DOHH2 (cell line): ENCODE measurements at regions not wholly inside any gene's neighbourhood (a gene's known extent, or its start where the extent isn't known, plus 50 kb on each side); places are given as distances from the start of the nearest gene placed in this dataset.

Source experiments
- H3F3A ChIP-seq: fragments of 200-600 bp; sonication (generic), shearing (Covaris generic); 2 replicates; pipeline ENCODE4 v1.6.0; 2016; ENCODE audit warnings: antibody characterized with exemption, mild to moderate bottlenecking; ENCODE audit not compliant: control insufficient read depth, insufficient read depth
- H3K27ac ChIP-seq: fragments of 200-600 bp; sonication (generic); 2 replicates; pipeline ENCODE4 v1.5.1; 2014; ENCODE audit warnings: low read depth, mild to moderate bottlenecking, low read length, moderate library complexity
- H3K27me3 ChIP-seq: fragments of 200-600 bp; sonication (generic); 2 replicates; pipeline ENCODE4 v1.6.1; 2014; ENCODE audit warnings: mild to moderate bottlenecking, low read length, mixed read lengths; ENCODE audit not compliant: control insufficient read depth
- H3K36me3 ChIP-seq: fragments of 200-600 bp; sonication (generic); 2 replicates; pipeline ENCODE4 v1.6.1; 2014; ENCODE audit warnings: mild to moderate bottlenecking, low read length, moderate library complexity, mixed read lengths; ENCODE audit not compliant: control insufficient read depth
- H3K4me1 ChIP-seq: fragments of 200-600 bp; sonication (generic); 2 replicates; pipeline ENCODE4 v1.6.1; 2014; ENCODE audit warnings: mild to moderate bottlenecking, low read length, mixed read lengths; ENCODE audit not compliant: control insufficient read depth
- H3K4me2 ChIP-seq: fragments of 200-600 bp; sonication (generic); 2 replicates; pipeline ENCODE4 v1.6.0; 2014; ENCODE audit warnings: mild to moderate bottlenecking, low read length, moderate library complexity
- H3K4me3 ChIP-seq: fragments of 200-600 bp; sonication (generic); 2 replicates; pipeline ENCODE4 v1.5.1; 2014; ENCODE audit warnings: mild to moderate bottlenecking, low read length, mixed read lengths
- H3K79me2 ChIP-seq: fragments of 200-600 bp; sonication (generic); 2 replicates; pipeline ENCODE4 v1.6.1; 2014; ENCODE audit warnings: mild to moderate bottlenecking, low read length, mixed read lengths; ENCODE audit not compliant: control insufficient read depth
- H3K9me2 ChIP-seq: fragments of 200-600 bp; sonication (generic); replicated peaks from 2 replicates; pipeline ENCODE4 v1.6.1; 2014; ENCODE audit warnings: mild to moderate bottlenecking, low read length, mixed read lengths; ENCODE audit not compliant: control insufficient read depth
- H3K9me3 ChIP-seq: fragments of 200-600 bp; sonication (generic); 2 replicates; pipeline ENCODE4 v1.6.1; 2014; ENCODE audit warnings: antibody characterized with exemption, low read length, mixed read lengths; ENCODE audit not compliant: control insufficient read depth, insufficient read depth
- H4K20me1 ChIP-seq: fragments of 200-600 bp; sonication (generic); 2 replicates; pipeline ENCODE4 v1.6.0; 2014; ENCODE audit warnings: low read depth, mild to moderate bottlenecking, antibody characterized with exemption, low read length, moderate library complexity; ENCODE audit not compliant: control insufficient read depth, insufficient read depth
- CTCF ChIP-seq: fragments of 200-600 bp; sonication (generic); IDR thresholded peaks from one replicate; pipeline ENCODE4 v1.5.1; 2014; ENCODE audit warnings: antibody characterized with exemption, mild to moderate bottlenecking, low read depth, low read length; ENCODE audit not compliant: poor library complexity, severe bottlenecking
- EZH2phosphoT487 ChIP-seq: fragments of 200-600 bp; sonication (generic); IDR thresholded peaks from 2 replicates; pipeline ENCODE4 v1.6.1; 2017; ENCODE audit warnings: borderline replicate concordance, mild to moderate bottlenecking, antibody characterized with exemption, low read length, moderate library complexity, mixed read lengths

DNA sequence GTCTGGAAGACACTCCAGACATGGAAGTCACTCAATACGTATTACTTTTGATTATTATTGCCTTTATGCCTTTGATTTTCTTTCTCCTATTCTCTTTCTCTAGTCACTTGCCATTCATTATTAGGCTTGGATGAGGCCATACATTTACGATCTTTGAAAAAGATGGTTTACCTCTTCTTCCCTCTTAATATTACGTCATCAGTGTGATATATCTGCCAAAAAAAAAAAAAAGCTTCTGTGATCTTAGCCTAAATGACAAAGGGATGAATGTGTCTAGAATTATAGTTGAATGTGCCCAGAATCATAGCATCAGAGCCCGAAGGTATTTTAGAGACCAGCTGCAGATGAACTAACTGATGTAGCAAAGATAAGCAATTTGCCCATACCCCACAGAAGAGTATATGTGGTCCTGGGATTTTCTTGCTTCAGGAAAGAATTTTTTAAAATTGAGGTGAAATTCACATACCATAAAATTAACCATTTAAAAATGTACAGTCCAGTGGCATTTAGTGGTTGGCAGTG is 73.9 kb downstream of the HHEX start:
- H4K20me1 ChIP-seq = no peaks in the 10 kb centered on the region
- H3K4me1 ChIP-seq = peaks cover 21% of the 10 kb centered on the region
- H3K4me3 ChIP-seq = no peak overlapping the region
- H3K79me2 ChIP-seq = no peaks in the 10 kb centered on the region
- no peaks in the 10 kb centered on the region for H3K9me2 ChIP-seq
- no peak overlapping the region for H3K4me2 ChIP-seq
- H3F3A ChIP-seq = peaks cover 2% of the 10 kb centered on the region
- TF ChIP-seq EZH2phosphoT487 = no peak
- no peak for TF ChIP-seq CTCF
- H3K27ac ChIP-seq = no peak overlapping the region
- H3K9me3 ChIP-seq = peaks cover 13% of the 10 kb centered on the region; the same call in 1 of the 2 replicates
- no peaks in the 10 kb centered on the region for H3K27me3 ChIP-seq
- H3K36me3 ChIP-seq = no peaks in the 10 kb centered on the region

- Histone ChIP-seq H3K36me3 (no peaks in the 10 kb centered on the region), H3K4me2 (no peak overlapping the region), H3K9me3 (peaks cover 13% of the 10 kb centered on the region; the same call in 1 of the 2 replicates), H3K4me3 (no peak overlapping the region), H3K79me2 (no peaks in the 10 kb centered on the region), H3K27ac (no peak overlapping the region), H3F3A (no peaks in the 10 kb centered on the region), H3K4me1 (peaks cover 3% of the 10 kb centered on the region; the same call in 1 of the 2 replicates), H4K20me1 (no peaks in the 10 kb centered on the region), H3K27me3 (no peaks in the 10 kb centered on the region), H3K9me2 (no peaks in the 10 kb centered on the region)
- no peak for TF ChIP-seq CTCF
- no peak for TF ChIP-seq EZH2phosphoT487
These were observed 76.7 kb downstream of the HHEX start for GRCh38 chr10:92766451-92766850.

- Histone ChIP-seq H4K20me1 (no peaks in the 10 kb centered on the region), H3K36me3 (no peaks in the 10 kb centered on the region), H3K79me2 (no peaks in the 10 kb centered on the region), H3K4me1 (peaks cover 3% of the 10 kb centered on the region; the same call in 1 of the 2 replicates), H3K9me2 (no peaks in the 10 kb centered on the region), H3K4me3 (no peak overlapping the region), H3K4me2 (no peak overlapping the region), H3K27me3 (no peaks in the 10 kb centered on the region), H3K9me3 (peaks cover 13% of the 10 kb centered on the region; the same call in 1 of the 2 replicates), H3F3A (no peaks in the 10 kb centered on the region), H3K27ac (no peak overlapping the region)
- TF ChIP-seq CTCF = no peak
- no peak for TF ChIP-seq EZH2phosphoT487
These were observed 78.3 kb downstream of the HHEX start for GRCh38 chr10:92768104-92768503.

- 0 out of 2 replicates have a peak, but pooled peaks cover 2% of the 10 kb centered on the region for H3K27me3 ChIP-seq
These were observed 74.5 kb upstream of the EXOC6 start for GRCh38 chr10:92773776-92774175.

More at GRCh38 chr10:92773776-92774175, 74.5 kb upstream of the EXOC6 start:
- Histone ChIP-seq H3K4me1 (peaks cover 12% of the 10 kb centered on the region), H4K20me1 (no peaks in the 10 kb centered on the region), H3F3A (no peaks in the 10 kb centered on the region), H3K4me3 (no peak overlapping the region), H3K9me3 (no peaks in the 10 kb centered on the region), H3K27ac (no peak overlapping the region), H3K36me3 (no peaks in the 10 kb centered on the region), H3K79me2 (no peaks in the 10 kb centered on the region), H3K4me2 (no peak overlapping the region), H3K9me2 (no peaks in the 10 kb centered on the region)
- TF ChIP-seq EZH2phosphoT487 (no peak), CTCF (no peak)
